Activated CD4-positive, alpha-beta memory T cell treated with anti-CD3 and anti-CD28 coated beads for 36 hours (primary cell): ENCODE measurements at regions not wholly inside any gene's neighbourhood (a gene's known extent, or its start where the extent isn't known, plus 50 kb on each side); places are given as distances from the start of the nearest gene placed in this dataset.
"Not testable (repeated sequence)": the region's sequence is repeated elsewhere in the genome, so short reads cannot be mapped to it uniquely, and the experiment has no call there.

Experiments
- CTCF ChIA-PET: fragments of 350-600 bp; sonication (Branson Sonifier 250); formaldehyde crosslinking; loops from one replicate; lab custom pipeline; 2021; ENCODE audit warnings: antibody characterized with exemption, inconsistent platforms; lab: Charles Lee
- POLR2A ChIA-PET: fragments of 350-600 bp; sonication (Branson Sonifier 250); formaldehyde crosslinking; loops from one replicate; lab custom pipeline; 2021; ENCODE audit warnings: antibody characterized with exemption; lab: Charles Lee
- DNase-seq: peaks from one replicate; pipeline ENCODE4 v3.0.0-alpha.2; 2020
- H3K27ac Mint-ChIP-seq: one replicate; pipeline ENCODE4 v1.8.0; 2021; ENCODE audit warnings: mixed read lengths
- H3K27me3 Mint-ChIP-seq: one replicate; pipeline ENCODE4 v1.8.0; 2021; ENCODE audit warnings: mixed read lengths
- H3K36me3 Mint-ChIP-seq: one replicate; pipeline ENCODE4 v1.8.0; 2021; ENCODE audit warnings: mixed read lengths
- H3K4me1 Mint-ChIP-seq: one replicate; pipeline ENCODE4 v1.8.0; 2021; ENCODE audit warnings: low read depth, mixed read lengths
- H3K4me3 Mint-ChIP-seq: one replicate; pipeline ENCODE4 v1.8.0; 2021; ENCODE audit warnings: mild to moderate bottlenecking, mixed read lengths
- H3K9me3 Mint-ChIP-seq: one replicate; pipeline ENCODE4 v1.8.0; 2021; ENCODE audit warnings: mixed read lengths
- intact Hi-C: fragments of 100-400 bp; cut with micrococcal nuclease; formaldehyde crosslinking; loops from one replicate; pipeline ENCODE4 v1.15.1; 2023

DNA sequence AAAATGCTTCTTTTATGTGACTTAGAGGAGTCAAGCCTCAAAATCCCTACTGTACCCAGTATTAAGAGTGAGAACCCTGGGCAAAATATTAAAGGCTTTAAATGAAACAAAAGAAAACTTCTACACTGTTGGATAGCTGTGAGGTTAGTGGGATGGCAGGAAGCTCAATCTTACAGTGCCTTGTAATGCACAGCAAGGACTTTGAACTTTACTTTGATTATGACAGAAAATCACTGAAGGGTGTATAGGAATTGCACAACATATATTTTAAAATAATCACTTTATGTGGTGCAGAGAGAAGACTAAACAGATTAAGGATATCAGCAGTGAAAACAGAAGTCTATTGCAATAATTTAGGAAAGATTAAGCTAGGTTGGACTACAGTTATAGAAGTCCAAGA lies 1333.4 kb downstream of the ADGRL3 start:
- Mint-ChIP-seq H3K4me1 (no peaks in the 10 kb centered on the region), H3K9me3 (peaks cover 21% of the 10 kb centered on the region), H3K36me3 (no peaks in the 10 kb centered on the region), H3K27me3 (no peaks in the 10 kb centered on the region), H3K27ac (no peak overlapping the region), H3K4me3 (no peak overlapping the region)
- DNase-seq = no peak
- ChIA-PET CTCF (no interaction called here), POLR2A (no interaction called here)
- intact Hi-C loops = no loop called here

DNA sequence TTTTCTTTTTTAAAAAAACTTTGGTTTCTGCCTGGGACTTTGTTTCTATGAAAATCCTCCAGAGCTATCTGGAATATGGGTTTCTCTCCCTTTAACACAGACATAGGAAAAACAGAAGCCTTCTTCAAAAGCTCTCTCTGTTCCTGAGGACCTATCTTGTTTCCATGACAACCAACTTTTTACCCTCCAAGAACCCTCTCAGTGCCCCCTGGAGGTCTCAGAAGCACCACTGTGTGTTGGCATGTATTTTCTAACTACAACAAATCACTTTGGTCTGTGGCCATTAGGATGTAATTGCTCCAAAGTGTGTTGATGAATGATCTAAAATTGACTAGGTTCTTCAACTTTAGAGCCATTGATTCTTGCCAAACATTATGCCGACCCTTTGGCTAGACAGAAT lies 1331.6 kb downstream of the ADGRL3 start:
- Mint-ChIP-seq H3K36me3 (no peaks in the 10 kb centered on the region), H3K27ac (no peak overlapping the region), H3K9me3 (peaks cover 9% of the 10 kb centered on the region), H3K27me3 (no peaks in the 10 kb centered on the region), H3K4me1 (no peaks in the 10 kb centered on the region), H3K4me3 (no peak overlapping the region)
- CTCF ChIA-PET = no interaction called here
- intact Hi-C loops = no loop called here
- POLR2A ChIA-PET = no interaction called here
- DNase-seq = no peak

DNA sequence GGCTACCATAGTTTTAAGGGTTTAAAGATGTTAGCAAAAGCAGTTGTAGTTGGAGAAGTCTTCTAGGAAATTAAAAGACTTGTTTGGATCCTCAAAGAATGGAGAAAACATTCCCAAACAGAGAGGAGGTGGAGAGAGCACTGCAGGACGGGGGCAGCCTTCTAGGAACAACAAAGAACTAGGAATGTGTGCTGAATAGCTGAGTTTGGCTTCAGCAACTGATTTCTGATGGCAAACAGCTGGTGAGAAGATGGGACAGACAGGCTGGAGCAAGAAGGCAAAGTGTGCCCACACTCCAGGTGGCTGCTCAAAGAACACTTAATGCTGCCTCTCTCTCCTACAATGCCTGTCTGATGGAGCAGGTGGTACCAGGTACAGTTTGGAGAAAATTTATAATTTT lies 1331.1 kb downstream of the ADGRL3 start:
- no peak for DNase-seq
- H3K36me3 Mint-ChIP-seq = no peaks in the 10 kb centered on the region
- no peak overlapping the region for H3K27ac Mint-ChIP-seq
- H3K9me3 Mint-ChIP-seq = peaks cover 12% of the 10 kb centered on the region
- POLR2A ChIA-PET = no interaction called here
- intact Hi-C loops = no loop called here
- no peaks in the 10 kb centered on the region for H3K27me3 Mint-ChIP-seq
- CTCF ChIA-PET = no interaction called here
- H3K4me3 Mint-ChIP-seq = no peak overlapping the region
- H3K4me1 Mint-ChIP-seq = no peaks in the 10 kb centered on the region

DNA sequence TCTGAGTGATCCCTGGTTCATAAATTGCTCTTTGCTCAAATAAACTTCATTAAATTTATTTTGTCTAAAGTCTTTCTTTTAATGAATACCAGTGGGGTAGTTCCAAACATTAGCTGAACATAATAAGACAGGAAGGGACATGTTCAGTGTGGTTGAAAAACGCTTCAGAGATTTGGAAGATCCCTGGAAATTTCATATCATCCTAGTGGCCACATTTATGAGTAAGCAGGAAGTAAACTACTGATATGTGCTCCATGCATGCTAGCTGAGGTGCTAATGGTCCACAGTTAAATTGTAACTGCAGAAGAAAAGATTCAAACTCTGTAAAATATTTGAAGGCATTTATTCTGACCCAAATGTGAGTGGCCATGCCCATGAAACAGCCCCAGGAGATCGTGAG lies 1328.7 kb downstream of the ADGRL3 start:
- H3K36me3 Mint-ChIP-seq = no peaks in the 10 kb centered on the region
- intact Hi-C loops = no loop called here
- H3K27ac Mint-ChIP-seq = no peak overlapping the region
- H3K4me3 Mint-ChIP-seq = no peak overlapping the region
- DNase-seq = no peak
- no peaks in the 10 kb centered on the region for H3K27me3 Mint-ChIP-seq
- ChIA-PET POLR2A (no interaction called here), CTCF (no interaction called here)
- no peaks in the 10 kb centered on the region for H3K4me1 Mint-ChIP-seq
- peaks cover 18% of the 10 kb centered on the region for H3K9me3 Mint-ChIP-seq

DNA sequence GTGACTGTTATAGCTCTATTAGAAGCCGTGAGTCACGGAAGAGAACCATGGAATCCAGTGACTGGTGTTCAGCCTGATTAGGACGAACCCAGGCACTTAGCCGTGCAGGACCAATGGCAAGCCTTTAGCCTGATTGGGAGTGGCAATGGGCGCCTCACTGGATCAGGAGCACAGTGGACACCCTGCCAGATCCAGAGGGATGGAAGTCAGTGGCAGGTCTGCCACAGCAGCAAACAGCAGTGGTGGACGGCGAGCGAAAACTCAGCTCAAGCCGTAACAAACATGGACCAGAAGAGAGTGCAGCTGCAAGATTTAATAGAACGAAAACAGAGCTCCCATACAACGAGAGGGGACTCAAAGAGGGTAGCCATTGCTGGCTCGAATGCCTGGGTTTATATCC lies 1326.5 kb downstream of the ADGRL3 start:
- Mint-ChIP-seq H3K27me3 (no peaks in the 10 kb centered on the region), H3K4me3 (no peak overlapping the region)

DNA sequence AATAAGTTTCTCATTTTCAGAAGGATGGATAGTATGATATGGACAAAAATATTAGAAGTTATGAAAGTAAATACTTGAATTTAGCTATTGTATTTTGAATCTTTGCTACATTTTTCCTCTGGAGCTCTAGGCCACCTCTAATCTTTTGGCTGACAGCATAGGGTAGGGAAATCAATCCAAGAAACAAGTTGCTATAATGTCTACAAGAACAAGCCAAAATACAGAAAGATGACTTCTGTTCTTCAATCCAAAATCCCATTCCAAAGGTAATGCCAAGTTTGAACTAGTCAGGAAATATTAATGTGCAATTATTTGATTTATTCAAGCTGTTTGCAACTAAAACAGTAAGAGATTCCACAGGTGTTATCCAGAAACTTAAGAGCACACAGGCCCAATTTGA lies 1323.1 kb downstream of the ADGRL3 start:
- no peak overlapping the region for H3K27ac Mint-ChIP-seq
- POLR2A ChIA-PET = no interaction called here
- no peak for DNase-seq
- intact Hi-C loops = no loop called here
- H3K36me3 Mint-ChIP-seq = no peaks in the 10 kb centered on the region
- no peaks in the 10 kb centered on the region for H3K27me3 Mint-ChIP-seq
- H3K4me3 Mint-ChIP-seq = no peak overlapping the region
- H3K4me1 Mint-ChIP-seq = no peaks in the 10 kb centered on the region
- peaks cover 26% of the 10 kb centered on the region for H3K9me3 Mint-ChIP-seq
- CTCF ChIA-PET = interaction anchor here (1.1 kb wide), 1 partner anchor 68 kb away, joined by 3 read pairs; no protein-coding TSS in a partner anchor

More for the DNA sequence above, 1326.5 kb downstream of the ADGRL3 start:
- no peak overlapping the region for H3K27ac Mint-ChIP-seq
- peaks cover 23% of the 10 kb centered on the region for H3K9me3 Mint-ChIP-seq
- H3K36me3 Mint-ChIP-seq = no peaks in the 10 kb centered on the region
- DNase-seq = no peak
- intact Hi-C loops = no loop called here
- ChIA-PET CTCF (no interaction called here), POLR2A (no interaction called here)
- H3K4me1 Mint-ChIP-seq = no peaks in the 10 kb centered on the region

DNA sequence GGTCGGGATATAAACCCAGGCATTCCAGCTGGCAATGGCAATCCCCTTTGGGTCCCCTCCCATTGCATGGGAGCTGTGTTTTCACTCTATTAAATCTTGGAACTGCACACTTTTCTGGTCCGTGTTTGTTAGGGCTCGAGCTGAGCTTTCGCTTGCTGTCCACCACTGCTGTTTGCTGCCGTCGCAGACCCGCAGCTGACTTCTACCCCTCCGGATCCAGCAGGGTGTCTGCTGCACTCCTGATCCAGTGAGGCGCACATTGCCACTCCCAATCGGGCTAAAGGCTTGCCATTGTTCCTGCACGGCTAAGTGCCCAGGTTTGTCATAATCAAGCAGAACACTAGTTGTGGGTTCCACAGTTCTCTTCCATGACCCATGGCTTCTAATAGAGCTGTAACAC lies 1322.1 kb downstream of the ADGRL3 start:
- POLR2A ChIA-PET = no interaction called here
- Mint-ChIP-seq H3K4me3 (no peak overlapping the region), H3K27me3 (no peaks in the 10 kb centered on the region), H3K36me3 (no peaks in the 10 kb centered on the region), H3K4me1 (no peaks in the 10 kb centered on the region), H3K9me3 (peaks cover 26% of the 10 kb centered on the region), H3K27ac (no peak overlapping the region)
- intact Hi-C loops = no loop called here
- no peak for DNase-seq
- CTCF ChIA-PET = interaction anchor here (1.1 kb wide), 1 partner anchor 67 kb away, joined by 3 read pairs; no protein-coding TSS in a partner anchor

DNA sequence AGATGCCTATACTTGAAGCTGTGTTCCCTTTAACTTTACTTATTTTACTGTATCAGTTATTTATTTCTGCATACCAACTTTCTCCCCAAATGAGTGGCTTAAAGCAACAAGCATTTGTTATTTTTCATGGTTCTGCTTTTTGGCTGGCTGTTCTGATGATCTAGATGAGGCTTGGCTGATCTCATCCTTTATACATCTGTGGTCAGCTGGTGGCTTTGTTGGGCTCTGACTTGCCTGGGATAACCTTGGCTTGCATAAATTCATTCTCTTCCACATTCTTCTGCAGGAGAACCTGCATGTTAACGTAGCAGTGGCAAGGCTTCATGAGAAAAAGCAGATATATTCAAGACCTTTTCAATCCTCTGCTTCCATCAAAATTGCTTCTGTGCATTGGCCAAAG lies 1317.6 kb downstream of the ADGRL3 start:
- H3K36me3 Mint-ChIP-seq = no peaks in the 10 kb centered on the region
- ChIA-PET POLR2A (no interaction called here), CTCF (no interaction called here)
- no peaks in the 10 kb centered on the region for H3K27me3 Mint-ChIP-seq
- peaks cover 8% of the 10 kb centered on the region for H3K9me3 Mint-ChIP-seq
- no peak for DNase-seq
- intact Hi-C loops = no loop called here
- no peak overlapping the region for H3K27ac Mint-ChIP-seq
- no peak overlapping the region for H3K4me3 Mint-ChIP-seq
- no peaks in the 10 kb centered on the region for H3K4me1 Mint-ChIP-seq

DNA sequence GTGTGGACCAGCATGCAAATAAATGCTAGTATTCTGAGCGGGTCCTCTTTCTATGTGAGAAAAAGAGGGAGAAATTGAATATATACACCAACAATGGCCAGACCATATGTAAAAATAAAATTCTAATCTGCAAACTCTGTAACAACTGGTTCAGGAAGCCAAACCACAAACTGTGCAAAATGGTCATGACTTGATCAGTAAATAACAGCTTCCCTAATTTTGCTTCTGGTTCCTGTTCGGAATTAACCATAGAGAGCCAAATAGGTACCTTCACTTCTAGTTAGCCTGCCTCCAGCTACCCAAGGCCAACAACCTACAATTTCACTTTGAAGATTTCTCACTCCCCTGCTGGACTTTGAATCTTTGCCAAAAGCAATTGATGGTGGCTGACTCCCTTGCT lies 1313.2 kb downstream of the ADGRL3 start:
- Mint-ChIP-seq H3K9me3 (no peaks in the 10 kb centered on the region), H3K27me3 (no peaks in the 10 kb centered on the region), H3K4me3 (no peak overlapping the region), H3K27ac (no peak overlapping the region), H3K4me1 (no peaks in the 10 kb centered on the region), H3K36me3 (no peaks in the 10 kb centered on the region)
- ChIA-PET CTCF (no interaction called here), POLR2A (no interaction called here)
- DNase-seq = no peak
- intact Hi-C loops = no loop called here

DNA sequence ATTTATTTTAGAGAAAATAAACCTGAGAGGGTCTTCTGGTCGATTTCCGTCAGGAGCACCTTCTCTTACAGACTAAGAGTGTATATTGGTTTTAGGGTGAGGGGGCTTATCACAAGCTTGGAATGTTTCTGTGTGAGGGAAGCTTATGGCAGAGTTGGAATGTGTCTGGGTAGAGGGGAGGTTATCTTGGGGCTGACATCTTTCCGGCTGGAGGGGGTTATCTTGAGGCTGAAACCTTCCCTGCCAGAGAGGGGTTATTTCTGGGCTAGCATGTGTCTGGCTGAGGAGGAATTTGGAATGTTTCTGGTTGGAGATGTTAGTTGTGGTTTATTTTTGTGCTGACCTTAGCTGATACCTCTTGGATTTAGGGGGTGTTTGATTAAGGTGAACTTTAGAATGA lies 1312.1 kb downstream of the ADGRL3 start:
- no peak overlapping the region for H3K27ac Mint-ChIP-seq
- intact Hi-C loops = no loop called here
- ChIA-PET CTCF (no interaction called here), POLR2A (no interaction called here)
- no peaks in the 10 kb centered on the region for H3K4me1 Mint-ChIP-seq
- H3K36me3 Mint-ChIP-seq = no peaks in the 10 kb centered on the region
- peaks cover 4% of the 10 kb centered on the region for H3K9me3 Mint-ChIP-seq
- no peaks in the 10 kb centered on the region for H3K27me3 Mint-ChIP-seq
- no peak for DNase-seq
- H3K4me3 Mint-ChIP-seq = no peak overlapping the region

DNA sequence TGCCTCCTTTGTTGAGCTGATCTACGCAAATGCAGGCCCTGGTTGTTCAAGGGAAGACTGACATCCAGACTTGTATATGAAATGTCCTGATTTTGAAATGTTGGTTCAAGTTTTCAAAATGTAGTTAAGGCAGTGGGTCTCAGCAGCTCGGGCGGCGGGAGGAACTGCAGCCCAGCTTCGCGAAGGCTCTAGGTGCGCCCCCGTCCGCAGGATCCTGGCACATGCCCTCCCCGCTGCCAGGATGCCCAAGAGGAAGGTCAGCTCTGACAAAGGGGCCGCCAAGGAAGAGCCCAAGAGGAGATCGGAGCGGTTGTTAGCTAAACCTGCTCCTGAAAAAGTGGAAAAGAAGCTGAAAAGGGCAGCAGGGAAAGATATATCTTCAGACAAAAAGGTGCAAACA lies 1310.1 kb downstream of the ADGRL3 start:
- H3K27ac Mint-ChIP-seq = no peak overlapping the region
- no peak overlapping the region for H3K4me3 Mint-ChIP-seq
- intact Hi-C loops = no loop called here
- H3K27me3 Mint-ChIP-seq = no peaks in the 10 kb centered on the region
- ChIA-PET CTCF (no interaction called here), POLR2A (no interaction called here)
- DNase-seq = no peak
- no peaks in the 10 kb centered on the region for H3K4me1 Mint-ChIP-seq
- H3K9me3 Mint-ChIP-seq = peaks cover 12% of the 10 kb centered on the region
- no peaks in the 10 kb centered on the region for H3K36me3 Mint-ChIP-seq

DNA sequence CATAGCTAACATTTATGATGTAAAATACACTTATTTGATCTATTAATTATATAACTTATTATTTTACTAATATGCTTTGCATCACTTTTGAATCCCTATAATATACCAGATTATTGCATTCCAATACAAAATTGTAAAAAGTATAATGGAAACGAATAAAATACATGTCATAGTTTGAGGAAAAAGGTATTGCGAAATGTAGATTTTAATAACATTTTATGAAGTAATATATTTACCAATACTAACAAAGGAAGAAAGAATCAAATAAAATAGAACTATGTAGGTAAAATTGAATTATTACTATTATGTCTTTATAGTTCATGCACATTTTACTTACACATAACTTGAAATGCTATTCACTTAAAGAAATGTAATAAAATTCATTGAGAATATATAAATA lies 1300.2 kb downstream of the ADGRL3 start:
- Mint-ChIP-seq H3K4me3 (no peak overlapping the region), H3K36me3 (no peaks in the 10 kb centered on the region), H3K4me1 (no peaks in the 10 kb centered on the region), H3K9me3 (peaks cover under 1% of the 10 kb centered on the region), H3K27me3 (no peaks in the 10 kb centered on the region), H3K27ac (no peak overlapping the region)
- intact Hi-C loops = no loop called here
- ChIA-PET POLR2A (no interaction called here), CTCF (no interaction called here)
- DNase-seq = no peak

DNA sequence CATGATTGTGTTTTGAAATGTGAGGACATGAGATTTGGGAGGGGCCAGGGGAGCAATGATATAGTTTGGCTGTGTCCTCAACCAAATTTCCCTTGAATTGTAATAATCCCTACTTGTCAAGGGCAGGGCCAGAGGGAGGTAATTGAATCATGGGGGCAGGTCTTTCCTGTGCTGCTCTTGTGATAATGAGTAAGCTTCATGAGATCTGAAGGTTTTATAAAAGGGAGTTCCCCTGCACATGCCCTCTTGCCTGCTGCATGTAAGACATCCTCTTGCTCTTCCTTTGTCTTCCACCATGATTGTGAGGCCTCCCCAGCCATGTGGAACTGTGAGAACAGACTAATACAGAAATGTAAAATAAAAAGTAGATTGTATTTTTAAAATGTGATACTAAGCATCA lies 1294.9 kb downstream of the ADGRL3 start:
- DNase-seq = no peak
- intact Hi-C loops = no loop called here
- no peaks in the 10 kb centered on the region for H3K27me3 Mint-ChIP-seq
- H3K27ac Mint-ChIP-seq = no peak overlapping the region
- H3K9me3 Mint-ChIP-seq = no peaks in the 10 kb centered on the region
- ChIA-PET POLR2A (no interaction called here), CTCF (no interaction called here)
- no peak overlapping the region for H3K4me3 Mint-ChIP-seq
- H3K36me3 Mint-ChIP-seq = no peaks in the 10 kb centered on the region
- H3K4me1 Mint-ChIP-seq = no peaks in the 10 kb centered on the region

DNA sequence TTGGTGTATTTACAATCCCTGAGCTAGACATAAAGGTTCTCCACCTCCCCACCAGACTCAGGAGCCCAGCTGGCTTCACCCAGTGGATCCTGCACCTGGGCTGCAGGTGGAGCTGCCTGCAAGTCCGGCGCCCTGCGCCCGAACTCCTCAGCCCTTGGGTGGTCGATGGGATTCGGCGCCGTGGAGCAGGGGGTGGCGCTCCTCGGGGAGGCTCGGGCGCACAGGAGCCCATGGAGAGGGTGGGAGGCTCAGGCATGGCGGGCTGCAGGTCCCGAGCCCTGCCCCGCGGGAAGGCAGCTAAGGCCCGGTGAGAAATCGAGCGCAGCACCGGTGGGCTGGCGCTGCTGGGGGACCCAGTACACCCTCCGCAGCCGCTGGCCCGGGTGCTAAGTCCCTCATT lies 1291.6 kb downstream of the ADGRL3 start:
- H3K4me3 Mint-ChIP-seq, H3K27me3 Mint-ChIP-seq, H3K27ac Mint-ChIP-seq, DNase-seq, intact Hi-C loops, H3K36me3 Mint-ChIP-seq, H3K4me1 Mint-ChIP-seq, POLR2A ChIA-PET, CTCF ChIA-PET, H3K9me3 Mint-ChIP-seq: not testable (repeated sequence)
